Adipocyte (in vitro differentiated cells): ENCODE measurements at regions not wholly inside any gene's neighbourhood (a gene's known extent, or its start where the extent isn't known, plus 50 kb on each side); places are given as distances from the start of the nearest gene placed in this dataset.
"Not testable (repeated sequence)": the region's sequence is repeated elsewhere in the genome, so short reads cannot be mapped to it uniquely, and the experiment has no call there.

ENCODE experiments used
- DNase-seq: peaks from one replicate; pipeline ENCODE4 v3.0.0-alpha.2; 2015; ENCODE audit warnings: low read depth
- H3K27me3 ChIP-seq: replicated peaks from 2 replicates; pipeline ENCODE4 v1.7.0; 2013; ENCODE audit warnings: mild to moderate bottlenecking, low read length, moderate library complexity; ENCODE audit not compliant: control insufficient read depth, insufficient read depth
- H3K36me3 ChIP-seq: 2 replicates; pipeline ENCODE4 v1.7.0; 2013; ENCODE audit warnings: low read length, mild to moderate bottlenecking, moderate library complexity; ENCODE audit not compliant: control insufficient read depth, insufficient read depth, severe bottlenecking
- H3K4me1 ChIP-seq: 2 replicates; pipeline ENCODE4 v1.7.0; 2013; ENCODE audit warnings: mild to moderate bottlenecking, low read length, moderate library complexity; ENCODE audit not compliant: control insufficient read depth, insufficient read depth
- H3K4me3 ChIP-seq: 2 replicates; pipeline ENCODE4 v1.7.0; 2013; ENCODE audit warnings: mild to moderate bottlenecking, low read length, moderate library complexity
- H3K9ac ChIP-seq: 2 replicates; pipeline ENCODE4 v1.7.0; 2013; ENCODE audit warnings: mild to moderate bottlenecking, low read length, moderate library complexity
- H3K9me3 ChIP-seq: 2 replicates; pipeline ENCODE4 v1.7.0; 2013; ENCODE audit warnings: mild to moderate bottlenecking, low read length, moderate library complexity; ENCODE audit not compliant: control insufficient read depth

GRCh38 chr6:144782634-144783033 lies 497.5 kb downstream of the UTRN start:
- H3K4me1 ChIP-seq, result no peaks in the 10 kb centered on the region
- no peaks in the 10 kb centered on the region for H3K27me3 ChIP-seq
- H3K36me3 ChIP-seq, result peaks cover 4% of the 10 kb centered on the region
- no peak overlapping the region for H3K9ac ChIP-seq
- no peak overlapping the region for H3K4me3 ChIP-seq
- no peaks in the 10 kb centered on the region for H3K9me3 ChIP-seq
- DNase-seq, result no peak

DNA sequence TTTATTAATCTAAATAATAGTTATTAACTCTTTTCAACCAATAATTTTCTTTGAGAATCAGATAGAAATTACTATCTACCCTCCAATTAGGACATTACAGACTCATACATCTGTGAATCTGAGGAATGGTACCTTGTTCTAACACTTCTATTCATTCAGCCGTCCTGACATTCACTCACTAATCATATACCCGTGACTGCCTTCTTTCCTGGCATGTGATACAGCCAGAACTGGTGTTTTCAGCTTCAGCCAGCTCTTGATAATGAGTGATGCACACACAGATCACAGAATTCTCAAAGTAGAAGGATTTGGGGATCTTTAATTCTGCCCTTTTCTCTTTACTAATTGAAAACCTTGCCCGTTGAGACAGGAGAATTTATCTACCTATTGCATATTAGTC lies 499.9 kb downstream of the UTRN start:
- H3K9ac ChIP-seq, result no peak overlapping the region
- H3K27me3 ChIP-seq, result no peaks in the 10 kb centered on the region
- no peaks in the 10 kb centered on the region for H3K4me1 ChIP-seq
- no peaks in the 10 kb centered on the region for H3K9me3 ChIP-seq
- peaks cover 12% of the 10 kb centered on the region for H3K36me3 ChIP-seq
- no peak for DNase-seq
- no peak overlapping the region for H3K4me3 ChIP-seq

- no peak for DNase-seq
- H3K36me3 ChIP-seq, result peaks cover 25% of the 10 kb centered on the region
Measured at GRCh38 chr6:144786825-144787224, 501.7 kb downstream of the UTRN start.

DNA sequence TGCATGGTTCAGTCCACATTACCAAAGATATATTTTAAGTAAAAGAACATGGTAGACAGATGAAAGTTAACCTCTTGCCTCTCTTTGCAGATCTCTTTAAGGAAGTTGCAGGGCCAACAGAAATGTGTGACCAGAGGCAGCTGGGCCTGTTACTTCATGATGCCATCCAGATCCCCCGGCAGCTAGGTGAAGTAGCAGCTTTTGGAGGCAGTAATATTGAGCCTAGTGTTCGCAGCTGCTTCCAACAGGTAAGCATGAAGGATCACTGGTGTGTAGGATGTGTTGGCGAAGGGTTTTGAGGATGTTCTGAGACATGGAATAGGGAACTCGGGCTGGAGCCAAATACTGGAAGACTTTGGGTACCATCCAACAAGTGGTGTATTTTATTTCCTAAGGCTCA lies 508.6 kb downstream of the UTRN start:
- H3K27me3 ChIP-seq, result no peaks in the 10 kb centered on the region
- H3K4me1 ChIP-seq, result peaks cover 16% of the 10 kb centered on the region
- no peak overlapping the region for H3K9ac ChIP-seq
- no peak for DNase-seq
- H3K36me3 ChIP-seq, result peaks cover 59% of the 10 kb centered on the region
- no peak overlapping the region for H3K4me3 ChIP-seq
- H3K9me3 ChIP-seq, result no peaks in the 10 kb centered on the region

More at GRCh38 chr6:144786825-144787224, 501.7 kb downstream of the UTRN start:
- Histone ChIP-seq H3K9ac (no peak overlapping the region), H3K4me1 (no peaks in the 10 kb centered on the region), H3K9me3 (no peaks in the 10 kb centered on the region), H3K4me3 (no peak overlapping the region), H3K27me3 (no peaks in the 10 kb centered on the region)

- not testable (repeated sequence) for H3K27me3 ChIP-seq, DNase-seq, H3K9me3 ChIP-seq, H3K9ac ChIP-seq, H3K4me3 ChIP-seq
- Histone ChIP-seq H3K36me3 (peaks cover 56% of the 10 kb centered on the region), H3K4me1 (peaks cover 25% of the 10 kb centered on the region)
Measured at GRCh38 chr6:144795022-144795421, 509.9 kb downstream of the UTRN start.

- H3K4me3 ChIP-seq, result no peak overlapping the region
- no peak for DNase-seq
- H3K4me1 ChIP-seq, result peaks cover 25% of the 10 kb centered on the region
- H3K27me3 ChIP-seq, result no peaks in the 10 kb centered on the region
- H3K9ac ChIP-seq, result no peak overlapping the region
- H3K9me3 ChIP-seq, result no peaks in the 10 kb centered on the region
- peaks cover 50% of the 10 kb centered on the region for H3K36me3 ChIP-seq
Measured at GRCh38 chr6:144796070-144796469, 510.9 kb downstream of the UTRN start.

DNA sequence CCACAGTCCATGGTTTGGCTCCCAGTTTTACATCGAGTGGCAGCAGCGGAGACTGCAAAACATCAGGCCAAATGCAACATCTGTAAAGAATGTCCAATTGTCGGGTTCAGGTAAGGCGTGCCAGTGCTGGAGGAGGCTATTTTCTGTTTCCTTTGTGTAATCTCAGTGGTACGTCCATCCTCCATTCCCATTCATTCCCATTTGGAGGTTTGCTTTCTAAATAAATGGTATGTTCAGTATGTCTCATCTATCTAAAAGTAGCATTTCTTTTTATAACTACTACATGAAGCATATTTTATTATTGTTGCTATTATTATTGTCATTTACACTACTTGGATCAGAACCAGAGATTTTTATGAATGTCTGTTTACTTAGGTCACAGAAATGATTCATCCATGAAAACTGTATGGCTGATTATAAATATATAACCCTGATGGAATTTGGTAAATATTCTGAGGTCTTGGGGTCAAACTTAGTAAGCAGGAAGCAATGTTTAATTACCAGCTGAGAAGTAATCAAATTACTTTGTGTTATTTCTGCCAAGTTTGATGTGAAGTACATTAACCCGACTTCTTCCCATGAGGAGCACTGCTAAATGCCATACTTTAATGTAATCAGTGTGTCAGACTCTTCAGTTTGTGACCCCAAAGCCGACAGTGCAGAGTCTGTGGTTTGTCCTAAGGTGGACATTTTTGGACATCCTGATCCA lies 512.9 kb downstream of the UTRN start:
- Histone ChIP-seq H3K4me3 (no peak overlapping the region), H3K4me1 (peaks cover 25% of the 10 kb centered on the region), H3K27me3 (no peaks in the 10 kb centered on the region), H3K9me3 (no peaks in the 10 kb centered on the region), H3K36me3 (peaks cover 40% of the 10 kb centered on the region), H3K9ac (peak overlapping the region; percentile 49)
- peak; percentile 50 for DNase-seq

GRCh38 chr6:144804246-144804790 lies 519.2 kb downstream of the UTRN start:
- Histone ChIP-seq H3K9me3 (no peaks in the 10 kb centered on the region), H3K9ac (no peak overlapping the region), H3K4me3 (no peak overlapping the region), H3K36me3 (peaks cover 20% of the 10 kb centered on the region), H3K27me3 (no peaks in the 10 kb centered on the region), H3K4me1 (peaks cover 8% of the 10 kb centered on the region)
- DNase-seq, result no peak

GRCh38 chr6:144805049-144805448 lies 519.9 kb downstream of the UTRN start:
- Histone ChIP-seq H3K27me3 (no peaks in the 10 kb centered on the region), H3K4me3 (no peak overlapping the region)

DNA sequence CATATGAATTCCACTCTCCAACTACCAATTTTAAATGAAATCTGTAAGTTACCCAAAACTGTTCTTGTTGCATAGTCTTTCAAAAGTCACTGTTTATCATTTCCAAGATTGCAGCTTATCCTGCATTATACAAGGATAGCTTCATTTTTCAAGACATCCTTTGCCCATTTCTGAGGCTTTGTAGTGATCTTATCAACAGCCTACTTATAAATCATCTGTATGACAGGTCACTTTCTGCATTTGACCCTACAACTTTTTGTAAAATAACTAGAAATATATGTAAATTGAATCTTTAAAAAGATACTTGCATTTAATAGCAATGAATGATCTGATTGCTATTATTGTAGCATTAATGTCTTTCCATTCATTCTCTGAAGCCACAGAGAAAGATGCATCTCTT lies 521.1 kb downstream of the UTRN start:
- H3K9ac ChIP-seq, result no peak overlapping the region
- no peaks in the 10 kb centered on the region for H3K9me3 ChIP-seq
- H3K4me3 ChIP-seq, result no peak overlapping the region
- no peaks in the 10 kb centered on the region for H3K27me3 ChIP-seq
- peaks cover 15% of the 10 kb centered on the region for H3K4me1 ChIP-seq
- H3K36me3 ChIP-seq, result peaks cover 22% of the 10 kb centered on the region
- DNase-seq, result no peak

More at GRCh38 chr6:144805049-144805448, 519.9 kb downstream of the UTRN start:
- no peak overlapping the region for H3K9ac ChIP-seq
- H3K9me3 ChIP-seq, result no peaks in the 10 kb centered on the region
- H3K4me1 ChIP-seq, result peaks cover 8% of the 10 kb centered on the region
- H3K36me3 ChIP-seq, result peaks cover 20% of the 10 kb centered on the region
- no peak for DNase-seq

GRCh38 chr6:144809120-144809519 lies 524.0 kb downstream of the UTRN start:
- H3K4me1 ChIP-seq, result peaks cover 17% of the 10 kb centered on the region
- no peaks in the 10 kb centered on the region for H3K9me3 ChIP-seq
- H3K36me3 ChIP-seq, result peaks cover 26% of the 10 kb centered on the region
- no peak overlapping the region for H3K9ac ChIP-seq
- no peaks in the 10 kb centered on the region for H3K27me3 ChIP-seq
- no peak for DNase-seq
- H3K4me3 ChIP-seq, result no peak overlapping the region

DNA sequence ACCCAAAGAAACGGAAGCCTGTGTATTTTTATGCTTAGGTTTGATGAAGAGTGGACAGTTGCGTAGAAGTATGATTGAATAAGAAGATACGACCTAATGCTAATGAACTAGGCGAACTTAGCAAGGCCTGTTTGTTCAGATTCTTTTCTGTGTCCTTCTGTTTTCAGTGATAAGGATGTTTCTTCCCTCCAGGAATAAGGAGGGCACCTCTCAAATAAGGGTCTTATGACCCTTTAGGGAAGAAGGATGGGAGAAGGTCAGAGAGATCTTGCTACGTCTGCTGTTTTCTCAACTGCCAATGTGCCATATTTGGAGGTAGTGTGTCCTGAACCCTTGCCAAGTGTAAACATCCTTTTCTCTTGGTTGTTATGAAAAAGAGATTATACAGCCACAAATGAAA lies 524.8 kb downstream of the UTRN start:
- Histone ChIP-seq H3K36me3 (peaks cover 26% of the 10 kb centered on the region), H3K9ac (no peak overlapping the region), H3K4me3 (no peak overlapping the region), H3K27me3 (no peaks in the 10 kb centered on the region), H3K9me3 (no peaks in the 10 kb centered on the region), H3K4me1 (peaks cover 17% of the 10 kb centered on the region)
- no peak for DNase-seq
